HG03457 (cell line): ENCODE measurements at regions not wholly inside any gene's neighbourhood (a gene's known extent, or its start where the extent isn't known, plus 50 kb on each side); places are given as distances from the start of the nearest gene placed in this dataset.

Source experiments
- ATAC-seq: cut with Tn5 transposase; IDR thresholded peaks from one replicate; pipeline ENCODE4 v1.9.1; 2021; ENCODE audit warnings: moderate number of reproducible peaks; ENCODE audit not compliant: unreplicated experiment

- no peak for ATAC-seq
Measured at GRCh38 chr1:59162665-59163064, 134.2 kb upstream of the FGGY start.

- no peak for ATAC-seq
Measured at GRCh38 chr1:59163268-59164092, 133.4 kb upstream of the FGGY start.

GRCh38 chr1:59164371-59164770 lies 132.5 kb upstream of the FGGY start:
- no peak for ATAC-seq

GRCh38 chr1:59165353-59165752 lies 131.5 kb upstream of the FGGY start:
- ATAC-seq, result no peak

GRCh38 chr1:59169703-59170102 lies 127.2 kb upstream of the FGGY start:
- no peak for ATAC-seq

- ATAC-seq, result no peak
Measured at GRCh38 chr1:59170659-59171058, 126.2 kb upstream of the FGGY start.

- ATAC-seq, result no peak
Measured at GRCh38 chr1:59171788-59172187, 125.1 kb upstream of the FGGY start.

GRCh38 chr1:59172693-59173092 lies 124.2 kb upstream of the FGGY start:
- no peak for ATAC-seq

GRCh38 chr1:59173721-59174120 lies 123.2 kb upstream of the FGGY start:
- ATAC-seq, result no peak

- ATAC-seq, result no peak
Measured at GRCh38 chr1:59176471-59176870, 120.4 kb upstream of the FGGY start.

GRCh38 chr1:59177756-59178155 lies 119.1 kb upstream of the FGGY start:
- no peak for ATAC-seq

GRCh38 chr1:59178339-59179187 lies 118.3 kb upstream of the FGGY start:
- no peak for ATAC-seq

GRCh38 chr1:59179673-59180072 lies 117.2 kb upstream of the FGGY start:
- no peak for ATAC-seq

- no peak for ATAC-seq
Measured at GRCh38 chr1:59180735-59181134, 116.2 kb upstream of the FGGY start.

GRCh38 chr1:59183749-59184317 lies 113.1 kb upstream of the FGGY start:
- no peak for ATAC-seq

- no peak for ATAC-seq
Measured at GRCh38 chr1:59184365-59184905, 112.5 kb upstream of the FGGY start.

- no peak for ATAC-seq
Measured at GRCh38 chr1:59185163-59185860, 111.6 kb upstream of the FGGY start.

- no peak for ATAC-seq
Measured at GRCh38 chr1:59186656-59187055, 110.2 kb upstream of the FGGY start.

- no peak for ATAC-seq
Measured at GRCh38 chr1:59188413-59189213, 108.3 kb upstream of the FGGY start.

- no peak for ATAC-seq
Measured at GRCh38 chr1:59193443-59194093, 103.3 kb upstream of the FGGY start.
